ENCODE measurements at regions not wholly inside any gene's neighbourhood (a gene's known extent, or its start where the extent isn't known, plus 50 kb on each side); places are given as distances from the start of the nearest gene placed in this dataset.

GRCh38 chr18:10070561-10071000 is 156.8 kb downstream of the VAPA start:
- Histone ChIP-seq H3K9me2 (replicated peaks; ENCODE audit: insufficient read depth, low read length) (no peaks in the 10 kb centered on the region), H3K4me1 (ENCODE audit: low read length) (no peaks in the 10 kb centered on the region), H3K79me2 (ENCODE audit: low read length) (no peaks in the 10 kb centered on the region), H3K27me3 (replicated peaks; ENCODE audit: insufficient read depth, low read length) (no peaks in the 10 kb centered on the region), H2AFZ (ENCODE audit: low read length) (no peak overlapping the region), H3K27ac (ENCODE audit: low read length) (no peak overlapping the region), H3K9ac (ENCODE audit: low read length) (no peak overlapping the region), H3F3A (ENCODE audit: insufficient read depth, low read length) (no peaks in the 10 kb centered on the region), H3K4me3 (ENCODE audit: low read length) (no peak overlapping the region), H3K36me3 (replicated peaks; ENCODE audit: insufficient read depth, low read length) (no peaks in the 10 kb centered on the region), H3K9me3 (replicated peaks; ENCODE audit: insufficient read depth, low read length) (no peaks in the 10 kb centered on the region), H4K20me1 (ENCODE audit: insufficient read depth, low read length) (no peaks in the 10 kb centered on the region), H3K4me2 (ENCODE audit: low read depth, low read length) (no peak overlapping the region)
- TF ChIP-seq EZH2 (optimal IDR thresholded peaks at IDR 0.05; ENCODE audit: low read depth, low read length) (no peak), CTCF (IDR thresholded peaks at IDR 0.05; ENCODE audit: low read length) (no peak), EZH2phosphoT487 (IDR thresholded peaks at IDR 0.05; ENCODE audit: low read length) (no peak)
- no peak for DNase-seq

GRCh38 chr18:10072671-10073175 is 158.9 kb downstream of the VAPA start:
- H4K20me1 ChIP-seq (ENCODE audit: insufficient read depth, low read length) = no peaks in the 10 kb centered on the region
- no peaks in the 10 kb centered on the region for H3K9me2 ChIP-seq (replicated peaks; ENCODE audit: insufficient read depth, low read length)
- no peaks in the 10 kb centered on the region for H3K27me3 ChIP-seq (replicated peaks; ENCODE audit: insufficient read depth, low read length)
- H3K9ac ChIP-seq (ENCODE audit: low read length) = no peak overlapping the region
- H3F3A ChIP-seq (ENCODE audit: insufficient read depth, low read length) = no peaks in the 10 kb centered on the region
- no peaks in the 10 kb centered on the region for H3K9me3 ChIP-seq (replicated peaks; ENCODE audit: insufficient read depth, low read length)
- H3K79me2 ChIP-seq (ENCODE audit: low read length) = no peaks in the 10 kb centered on the region
- TF ChIP-seq EZH2phosphoT487 (IDR thresholded peaks at IDR 0.05; ENCODE audit: low read length) (no peak), EZH2 (optimal IDR thresholded peaks at IDR 0.05; ENCODE audit: low read depth, low read length) (no peak), CTCF (IDR thresholded peaks at IDR 0.05; ENCODE audit: low read length) (no peak)
- no peak for DNase-seq
- H3K4me1 ChIP-seq (ENCODE audit: low read length) = no peaks in the 10 kb centered on the region
- H3K4me3 ChIP-seq (ENCODE audit: low read length) = no peak overlapping the region
- no peak overlapping the region for H2AFZ ChIP-seq (ENCODE audit: low read length)
- no peak overlapping the region for H3K4me2 ChIP-seq (ENCODE audit: low read depth, low read length)
- no peak overlapping the region for H3K27ac ChIP-seq (ENCODE audit: low read length)
- H3K36me3 ChIP-seq (replicated peaks; ENCODE audit: insufficient read depth, low read length) = no peaks in the 10 kb centered on the region

GRCh38 chr18:10074110-10074509 is 160.3 kb downstream of the VAPA start:
- Histone ChIP-seq H4K20me1 (ENCODE audit: insufficient read depth, low read length) (no peaks in the 10 kb centered on the region), H3K9me3 (replicated peaks; ENCODE audit: insufficient read depth, low read length) (no peaks in the 10 kb centered on the region), H2AFZ (ENCODE audit: low read length) (no peak overlapping the region), H3K27ac (ENCODE audit: low read length) (no peak overlapping the region), H3K4me3 (ENCODE audit: low read length) (no peak overlapping the region), H3K9ac (ENCODE audit: low read length) (no peak overlapping the region), H3F3A (ENCODE audit: insufficient read depth, low read length) (no peaks in the 10 kb centered on the region), H3K79me2 (ENCODE audit: low read length) (no peaks in the 10 kb centered on the region), H3K36me3 (replicated peaks; ENCODE audit: insufficient read depth, low read length) (no peaks in the 10 kb centered on the region), H3K4me1 (ENCODE audit: low read length) (no peaks in the 10 kb centered on the region), H3K9me2 (replicated peaks; ENCODE audit: insufficient read depth, low read length) (no peaks in the 10 kb centered on the region), H3K27me3 (replicated peaks; ENCODE audit: insufficient read depth, low read length) (no peaks in the 10 kb centered on the region), H3K4me2 (ENCODE audit: low read depth, low read length) (no peak overlapping the region)
- TF ChIP-seq EZH2phosphoT487 (IDR thresholded peaks at IDR 0.05; ENCODE audit: low read length) = no peak
- no peak for TF ChIP-seq EZH2 (optimal IDR thresholded peaks at IDR 0.05; ENCODE audit: low read depth, low read length)
- no peak for TF ChIP-seq CTCF (IDR thresholded peaks at IDR 0.05; ENCODE audit: low read length)
- no peak for DNase-seq

Measured in MM.1S (cell line).